ENCODE measurements at regions not wholly inside any gene's neighbourhood (a gene's known extent, or its start where the extent isn't known, plus 50 kb on each side); places are given as distances from the start of the nearest gene placed in this dataset.

DNA sequence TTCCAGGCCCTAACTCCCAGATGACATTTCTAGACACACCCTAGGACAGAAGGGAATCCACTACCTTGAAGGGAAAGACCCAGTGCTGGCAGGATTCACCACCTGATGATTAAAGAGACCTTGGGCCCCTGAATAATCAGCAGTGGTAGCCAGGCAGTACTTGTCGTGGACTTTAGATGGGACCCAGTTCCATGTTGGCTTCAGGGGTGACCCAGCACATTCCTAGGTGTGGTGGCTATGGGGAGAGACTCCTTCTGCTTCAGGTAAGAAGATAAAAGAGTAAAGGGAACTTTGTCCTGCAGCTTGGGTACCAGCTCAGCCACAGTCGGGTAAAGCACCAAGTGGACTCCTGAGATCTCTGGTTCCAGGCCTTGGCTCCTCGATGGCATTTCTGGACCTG lies 131.8 kb upstream of the S100G start:
- TF ChIP-seq, protein P1, sequence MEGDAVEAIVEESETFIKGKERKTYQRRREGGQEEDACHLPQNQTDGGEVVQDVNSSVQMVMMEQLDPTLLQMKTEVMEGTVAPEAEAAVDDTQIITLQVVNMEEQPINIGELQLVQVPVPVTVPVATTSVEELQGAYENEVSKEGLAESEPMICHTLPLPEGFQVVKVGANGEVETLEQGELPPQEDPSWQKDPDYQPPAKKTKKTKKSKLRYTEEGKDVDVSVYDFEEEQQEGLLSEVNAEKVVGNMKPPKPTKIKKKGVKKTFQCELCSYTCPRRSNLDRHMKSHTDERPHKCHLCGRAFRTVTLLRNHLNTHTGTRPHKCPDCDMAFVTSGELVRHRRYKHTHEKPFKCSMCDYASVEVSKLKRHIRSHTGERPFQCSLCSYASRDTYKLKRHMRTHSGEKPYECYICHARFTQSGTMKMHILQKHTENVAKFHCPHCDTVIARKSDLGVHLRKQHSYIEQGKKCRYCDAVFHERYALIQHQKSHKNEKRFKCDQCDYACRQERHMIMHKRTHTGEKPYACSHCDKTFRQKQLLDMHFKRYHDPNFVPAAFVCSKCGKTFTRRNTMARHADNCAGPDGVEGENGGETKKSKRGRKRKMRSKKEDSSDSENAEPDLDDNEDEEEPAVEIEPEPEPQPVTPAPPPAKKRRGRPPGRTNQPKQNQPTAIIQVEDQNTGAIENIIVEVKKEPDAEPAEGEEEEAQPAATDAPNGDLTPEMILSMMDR (conservative IDR thresholded peaks at IDR 0.05; ENCODE audit: low read depth, low read length): no peak
- H3K4me3 ChIP-seq (ENCODE audit: low read depth, low read length): no peak overlapping the region
- DNase-seq (ENCODE audit: low read depth): no peak

DNA sequence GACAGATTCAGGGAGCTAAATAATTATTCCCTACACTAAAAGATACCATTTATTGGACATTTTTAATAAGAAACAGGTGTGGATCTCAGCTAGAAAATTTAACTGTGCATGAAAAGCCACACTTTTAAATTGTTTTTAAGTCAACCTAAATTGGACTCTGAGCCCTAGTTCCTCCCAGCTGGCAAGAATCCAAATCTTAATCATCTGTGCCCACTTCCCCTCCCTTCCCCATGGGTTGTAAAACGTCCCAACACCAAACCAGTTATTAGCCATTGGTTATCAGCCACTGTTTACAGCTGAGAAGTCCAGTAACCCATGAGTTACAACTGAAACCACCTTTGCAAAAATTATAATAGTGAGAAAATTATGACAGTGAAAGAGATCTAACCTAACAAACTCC lies 125.6 kb upstream of the S100G start:
- TF ChIP-seq, protein P1 (conservative IDR thresholded peaks at IDR 0.05; ENCODE audit: low read depth, low read length): no peak

DNA sequence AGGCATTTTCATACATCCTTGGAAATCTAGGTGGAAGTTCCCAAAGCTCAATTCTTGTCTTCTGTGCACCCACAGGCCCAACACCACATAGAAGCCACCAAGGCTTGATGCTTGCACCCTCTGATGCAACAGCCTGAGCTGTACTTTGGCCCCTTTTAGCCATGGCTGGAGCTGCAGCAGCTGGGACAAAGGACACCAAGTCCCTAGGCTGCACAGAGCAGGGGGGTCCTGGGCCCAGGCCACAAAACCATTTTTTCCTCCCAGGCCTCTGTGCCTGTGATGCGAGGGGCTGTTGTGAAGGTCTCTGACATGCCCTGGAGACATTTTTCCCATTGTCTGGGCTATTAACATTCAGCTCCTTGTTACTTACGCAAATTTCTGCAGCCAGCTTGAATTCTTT lies 124.0 kb upstream of the S100G start:
- no peak overlapping the region for H3K4me3 ChIP-seq (ENCODE audit: low read depth, low read length)
- no peak for DNase-seq (ENCODE audit: low read depth)
- TF ChIP-seq, protein P1 (conservative IDR thresholded peaks at IDR 0.05; ENCODE audit: low read depth, low read length): no peak

More for the DNA sequence above, 125.6 kb upstream of the S100G start:
- no peak for DNase-seq (ENCODE audit: low read depth)
- no peak overlapping the region for H3K4me3 ChIP-seq (ENCODE audit: low read depth, low read length)

DNA sequence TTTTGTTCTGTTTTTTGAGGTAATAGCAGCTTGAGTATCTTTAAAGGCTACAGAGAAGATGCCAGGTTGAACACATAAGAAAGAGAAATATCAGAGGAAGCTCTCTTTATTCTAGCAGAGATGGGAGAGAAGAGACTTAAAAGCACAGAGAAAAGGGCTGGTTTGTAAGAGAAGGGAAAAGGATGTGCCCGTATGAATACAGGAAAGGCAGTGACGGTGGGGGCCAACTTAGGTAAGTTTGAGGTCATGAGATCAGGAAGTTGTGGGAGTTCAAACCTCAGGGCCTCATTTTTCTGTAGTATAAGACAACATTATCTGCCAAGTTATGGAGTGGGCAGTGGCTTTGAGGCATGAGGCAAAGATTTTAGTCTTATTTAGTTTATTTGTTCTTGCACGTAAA lies 121.3 kb upstream of the S100G start:
- TF ChIP-seq, protein P1 (conservative IDR thresholded peaks at IDR 0.05; ENCODE audit: low read depth, low read length): no peak
- no peak overlapping the region for H3K4me3 ChIP-seq (ENCODE audit: low read depth, low read length)
- no peak for DNase-seq (ENCODE audit: low read depth)

All from epithelial cell of proximal tubule (primary cell).